PC-9 (cell line): ENCODE measurements at regions not wholly inside any gene's neighbourhood (a gene's known extent, or its start where the extent isn't known, plus 50 kb on each side); places are given as distances from the start of the nearest gene placed in this dataset.

Experiments used
- BruUV-seq: library from RNA; stranded (reverse); fragments of 400-500 nt; replicated peaks from 2 replicates; lab custom pipeline; 2021; lab: Mats Ljungman, UMichigan
- CTCF ChIA-PET: fragments of 300-600 bp; sonication (Branson Sonifier 250); formaldehyde crosslinking; loops from one replicate; lab custom pipeline; 2022; ENCODE audit warnings: antibody characterized with exemption; lab: Charles Lee
- POLR2A ChIA-PET: fragments of 300-600 bp; sonication (Branson Sonifier 250); formaldehyde crosslinking; loops from one replicate; lab custom pipeline; 2022; ENCODE audit warnings: antibody characterized with exemption; ENCODE audit not compliant: unreplicated experiment; lab: Charles Lee
- DNase-seq, 2 experiments: peaks; one replicate each; pipeline versions ENCODE4 v3.0.0 to v3.0.0-alpha.2; 2015 to 2022; ENCODE audit warnings: mixed read lengths in 1 of 2
- H2AFZ ChIP-seq: fragments of 200-600 bp; sonication (generic); 2 replicates; pipeline ENCODE4 v1.8.1; 2017; ENCODE audit warnings: antibody characterized with exemption
- H3F3A ChIP-seq: fragments of 200-600 bp; sonication (generic); 2 replicates; pipeline ENCODE4 v1.8.1; 2017; ENCODE audit warnings: antibody characterized with exemption, mild to moderate bottlenecking, low read depth; ENCODE audit not compliant: insufficient read depth
- H3K27ac ChIP-seq: fragments of 200-600 bp; sonication (generic); 2 replicates; pipeline ENCODE4 v1.6.1; 2016; ENCODE audit warnings: mixed run types
- H3K27me3 ChIP-seq: fragments of 200-600 bp; sonication (generic); 2 replicates; pipeline ENCODE4 v1.6.1; 2016; ENCODE audit warnings: low read depth, mixed run types; ENCODE audit not compliant: insufficient read depth
- H3K36me3 ChIP-seq: fragments of 200-600 bp; sonication (generic); 2 replicates; pipeline ENCODE4 v1.6.1; 2016; ENCODE audit warnings: low read depth, mixed run types
- H3K4me1 ChIP-seq: fragments of 200-600 bp; sonication (generic); replicated peaks from 2 replicates; pipeline ENCODE4 v1.6.1; 2016; ENCODE audit warnings: mixed run types; ENCODE audit not compliant: insufficient read depth
- H3K4me2 ChIP-seq: fragments of 200-600 bp; sonication (generic); 2 replicates; pipeline ENCODE4 v1.6.1; 2017; ENCODE audit warnings: mixed run types
- H3K4me3 ChIP-seq: fragments of 200-600 bp; sonication (generic); 2 replicates; pipeline ENCODE4 v1.6.1; 2016; ENCODE audit warnings: mixed run types
- H3K79me2 ChIP-seq: fragments of 200-600 bp; sonication (generic); 2 replicates; pipeline ENCODE4 v1.6.1; 2017; ENCODE audit warnings: low read depth, mixed run types
- H3K9me2 ChIP-seq: fragments of 200-600 bp; sonication (generic); 2 replicates; pipeline ENCODE4 v1.8.1; 2017; ENCODE audit warnings: mild to moderate bottlenecking; ENCODE audit not compliant: insufficient read depth
- H3K9me3 ChIP-seq: fragments of 200-600 bp; sonication (generic); 2 replicates; pipeline ENCODE4 v1.8.1; 2016; ENCODE audit warnings: low read depth; ENCODE audit not compliant: insufficient read depth
- H4K20me1 ChIP-seq: fragments of 200-600 bp; sonication (generic); 2 replicates; pipeline ENCODE4 v1.8.1; 2017; ENCODE audit not compliant: insufficient read depth
- CTCF ChIP-seq: fragments of 200-600 bp; sonication (generic); conservative IDR thresholded peaks from 2 replicates; pipeline ENCODE4 v1.6.1; 2017; ENCODE audit warnings: mixed run types, antibody characterized with exemption, mild to moderate bottlenecking, moderate library complexity
- EZH2 ChIP-seq: fragments of 200-600 bp; sonication (generic); IDR thresholded peaks from 2 replicates; pipeline ENCODE4 v1.8.0; 2017; ENCODE audit warnings: antibody characterized with exemption, low read depth
- intact Hi-C: fragments of 100-400 bp; cut with micrococcal nuclease; formaldehyde crosslinking; loops from one replicate; pipeline ENCODE4 v1.10.0; 2022; ENCODE audit not compliant: unreplicated experiment

DNA sequence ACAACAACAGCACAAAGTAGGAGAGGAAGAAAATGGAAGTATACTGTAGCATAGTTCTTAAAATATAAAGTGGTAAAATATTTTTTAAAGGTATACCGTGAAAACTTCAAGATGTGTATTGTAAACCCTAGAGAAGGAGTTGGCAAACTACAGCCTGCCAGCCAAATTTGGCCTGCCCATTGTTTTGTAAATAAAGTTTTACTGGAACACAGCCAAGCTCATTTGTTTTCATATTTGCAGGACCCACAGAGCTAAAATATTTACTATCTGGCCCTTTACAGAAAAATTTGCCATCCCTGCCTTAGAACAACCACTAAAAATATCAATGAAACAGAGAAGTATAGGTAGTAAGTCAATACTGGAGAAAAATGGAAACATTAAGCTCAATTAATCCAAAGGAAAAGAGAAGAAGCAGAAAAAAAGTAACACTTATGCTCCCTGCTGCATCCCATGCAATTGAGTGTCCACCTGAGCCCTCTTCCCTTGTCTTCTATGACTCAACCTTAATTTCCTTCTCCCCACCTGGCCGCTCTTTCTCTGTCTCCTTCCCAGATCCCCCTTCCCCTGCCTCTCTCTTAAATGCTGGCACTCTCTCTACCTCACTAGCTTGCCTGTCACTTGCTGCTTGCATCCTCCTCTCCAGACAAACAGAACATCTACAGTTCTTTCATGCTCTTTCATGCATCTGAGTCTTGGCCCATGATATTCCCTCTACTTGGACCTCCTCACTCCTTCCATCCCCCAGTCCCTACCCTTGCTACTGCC lies 50.6 kb upstream of the FER start:
- POLR2A ChIA-PET, result no interaction called here
- Histone ChIP-seq H2AFZ (no peak overlapping the region), H3K27me3 (no peaks in the 10 kb centered on the region), H3K4me3 (no peak overlapping the region), H3K79me2 (no peaks in the 10 kb centered on the region), H3K4me1 (no peaks in the 10 kb centered on the region), H4K20me1 (no peaks in the 10 kb centered on the region), H3K9me2 (no peaks in the 10 kb centered on the region; the same call in 1 of the 2 replicates), H3K4me2 (no peak overlapping the region), H3K27ac (no peak overlapping the region), H3F3A (no peaks in the 10 kb centered on the region), H3K9me3 (no peaks in the 10 kb centered on the region), H3K36me3 (no peaks in the 10 kb centered on the region)
- BruUV-seq, result no TSS peak
- DNase-seq, result no peak
- CTCF ChIA-PET, result no interaction called here
- TF ChIP-seq EZH2, result no peak
- no peak for TF ChIP-seq CTCF
- intact Hi-C loops, result no loop called here

- no peak for DNase-seq
- H3K36me3 ChIP-seq, result no peaks in the 10 kb centered on the region
- no peaks in the 10 kb centered on the region; the same call in 1 of the 2 replicates for H3K9me2 ChIP-seq
- H3K4me1 ChIP-seq, result no peaks in the 10 kb centered on the region
- H4K20me1 ChIP-seq, result no peaks in the 10 kb centered on the region
- POLR2A ChIA-PET, result no interaction called here
- H3F3A ChIP-seq, result no peaks in the 10 kb centered on the region
- no peaks in the 10 kb centered on the region for H3K79me2 ChIP-seq
- H3K27me3 ChIP-seq, result no peaks in the 10 kb centered on the region
- intact Hi-C loops, result no loop called here
- no peak overlapping the region for H2AFZ ChIP-seq
- BruUV-seq, result no TSS peak
- H3K4me2 ChIP-seq, result no peak overlapping the region
- H3K9me3 ChIP-seq, result no peaks in the 10 kb centered on the region
- H3K4me3 ChIP-seq, result no peak overlapping the region
- H3K27ac ChIP-seq, result no peak overlapping the region
- no peak for TF ChIP-seq EZH2
- no peak for TF ChIP-seq CTCF
- CTCF ChIA-PET, result no interaction called here
Observed at GRCh38 chr5:108696407-108696806, 51.3 kb upstream of the FER start.

DNA sequence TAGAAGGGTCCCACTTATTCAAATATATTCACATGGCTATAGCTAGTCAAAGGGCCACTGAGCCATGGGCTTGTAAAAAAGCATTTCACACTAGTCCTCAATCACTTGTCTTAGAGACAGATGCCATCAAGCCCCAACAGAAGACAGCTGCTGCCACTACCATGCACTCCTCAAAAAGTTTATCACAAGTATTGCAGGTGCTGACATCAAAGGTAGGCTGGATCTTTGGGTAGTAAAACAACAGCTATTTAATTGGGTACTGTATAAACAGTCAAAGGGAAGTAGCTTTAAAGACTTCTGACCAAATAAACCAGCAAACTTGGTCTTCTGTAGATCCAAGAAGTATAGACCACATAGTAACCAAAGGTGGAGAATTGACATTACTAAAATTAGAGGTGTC lies 59.2 kb upstream of the FER start:
- Histone ChIP-seq H3K9me2 (no peaks in the 10 kb centered on the region), H3K4me3 (no peak overlapping the region), H3F3A (no peaks in the 10 kb centered on the region), H3K27me3 (no peaks in the 10 kb centered on the region), H3K4me1 (no peaks in the 10 kb centered on the region), H2AFZ (no peak overlapping the region), H3K36me3 (no peaks in the 10 kb centered on the region), H3K79me2 (no peaks in the 10 kb centered on the region), H3K27ac (no peak overlapping the region), H3K9me3 (no peaks in the 10 kb centered on the region), H3K4me2 (no peak overlapping the region), H4K20me1 (no peaks in the 10 kb centered on the region)
- TF ChIP-seq CTCF, result no peak
- TF ChIP-seq EZH2, result no peak
- DNase-seq, result no peak
- intact Hi-C loops, result loop anchor here (10.0 kb wide), 2 partner anchors 126 to 746 kb away; no protein-coding TSS in a partner anchor
- no TSS peak for BruUV-seq
- POLR2A ChIA-PET, result no interaction called here
- CTCF ChIA-PET, result no interaction called here
